HL-60 (cell line): ENCODE measurements at regions not wholly inside any gene's neighbourhood (a gene's known extent, or its start where the extent isn't known, plus 50 kb on each side); places are given as distances from the start of the nearest gene placed in this dataset.

Source experiments
- DNase-seq, 2 experiments: peaks; one replicate each; pipeline ENCODE4 v3.0.0-alpha.2; 2010 to 2020; ENCODE audit warnings: low read depth in 1 of 2, low spot score in 1 of 2
- H3K27ac ChIP-seq: fragments of 250-450 bp; sonication (Bioruptor Pico); replicated peaks from 2 replicates; pipeline ENCODE4 v1.5.1; 2020; ENCODE audit warnings: mild to moderate bottlenecking, moderate library complexity
- H3K27me3 ChIP-seq: fragments of 250-450 bp; sonication (Bioruptor Pico); 2 replicates; pipeline ENCODE4 v1.5.1; 2021; ENCODE audit warnings: mild to moderate bottlenecking, moderate library complexity; ENCODE audit not compliant: insufficient read depth, poor library complexity, severe bottlenecking
- H3K4me3 ChIP-seq: replicated peaks from 2 replicates; pipeline ENCODE4 v1.5.1; 2011; ENCODE audit warnings: mild to moderate bottlenecking, control low read depth, low read length; ENCODE audit not compliant: insufficient read depth
- CTCF ChIP-seq: IDR thresholded peaks from one replicate; pipeline ENCODE4 v1.5.1; 2011; ENCODE audit warnings: low read length, control low read depth, inconsistent platforms; ENCODE audit not compliant: insufficient read depth
- GABPA ChIP-seq: IDR thresholded peaks from 2 replicates; pipeline ENCODE4 v1.6.1; 2012; ENCODE audit warnings: low read depth
- POLR2AphosphoS5 ChIP-seq: IDR thresholded peaks from 2 replicates; pipeline ENCODE4 v1.6.1; 2012; ENCODE audit warnings: low read depth
- REST ChIP-seq: IDR thresholded peaks from 2 replicates; pipeline ENCODE4 v1.6.1; 2012; ENCODE audit warnings: low read depth; ENCODE audit not compliant: insufficient replicate concordance
- SPI1 ChIP-seq: IDR thresholded peaks from 2 replicates; pipeline ENCODE4 v1.6.1; 2012; ENCODE audit warnings: low read depth, mild to moderate bottlenecking, borderline replicate concordance

GRCh38 chr7:114317450-114318098 is 97.0 kb upstream of the FOXP2 start:
- Histone ChIP-seq H3K4me3 (no peak overlapping the region), H3K27ac (no peak overlapping the region), H3K27me3 (no peaks in the 10 kb centered on the region)
- TF ChIP-seq POLR2AphosphoS5: no peak
- TF ChIP-seq GABPA: no peak
- TF ChIP-seq SPI1: no peak
- no peak for TF ChIP-seq REST
- TF ChIP-seq CTCF: no peak
- DNase-seq: no peak

GRCh38 chr7:114312649-114313048 is 102.0 kb upstream of the FOXP2 start:
- H3K27ac ChIP-seq: no peak overlapping the region
- TF ChIP-seq CTCF: no peak
- TF ChIP-seq POLR2AphosphoS5: no peak
- no peak for TF ChIP-seq GABPA
- TF ChIP-seq REST: no peak
- TF ChIP-seq SPI1: no peak
- no peak for DNase-seq
- H3K4me3 ChIP-seq: no peak overlapping the region
- H3K27me3 ChIP-seq: no peaks in the 10 kb centered on the region

- no peak for DNase-seq
- Histone ChIP-seq H3K4me3 (no peak overlapping the region), H3K27ac (no peak overlapping the region), H3K27me3 (no peaks in the 10 kb centered on the region)
- TF ChIP-seq GABPA (no peak), POLR2AphosphoS5 (no peak), SPI1 (no peak), CTCF (no peak), REST (no peak)
These were observed 104.1 kb upstream of the FOXP2 start for GRCh38 chr7:114310345-114311110.
